ENCODE measurements at regions not wholly inside any gene's neighbourhood (a gene's known extent, or its start where the extent isn't known, plus 50 kb on each side); places are given as distances from the start of the nearest gene placed in this dataset.
"Not testable (repeated sequence)": the region's sequence is repeated elsewhere in the genome, so short reads cannot be mapped to it uniquely, and the experiment has no call there.

- DNase-seq = no peak
- H3K4me3 ChIP-seq (ENCODE audit: low read length) = no peak overlapping the region
- H3K4me1 ChIP-seq (ENCODE audit: control insufficient read depth, insufficient read depth, low read length) = no peaks in the 10 kb centered on the region
- H3K9me3 ChIP-seq (ENCODE audit: control insufficient read depth, low read depth, low read length) = no peaks in the 10 kb centered on the region
- H3K27ac ChIP-seq (ENCODE audit: low read length) = no peak overlapping the region
- H3K27me3 ChIP-seq (ENCODE audit: control insufficient read depth, insufficient read depth, low read length) = peaks cover 2% of the 10 kb centered on the region
- no CpG with 5 or more reads among the region's 3 CpGs for WGBS (ENCODE audit: insufficient coverage, low lambda C conversion rate)
- H3K36me3 ChIP-seq (ENCODE audit: control insufficient read depth, insufficient read depth, low read length) = no peaks in the 10 kb centered on the region
Measured at GRCh38 chr11:11722861-11723260, 101.1 kb upstream of the GALNT18 start.

GRCh38 chr11:11722246-11722645 is 100.4 kb upstream of the GALNT18 start:
- Histone ChIP-seq H3K4me3 (ENCODE audit: low read length) (no peak overlapping the region), H3K4me1 (ENCODE audit: control insufficient read depth, insufficient read depth, low read length) (no peaks in the 10 kb centered on the region), H3K9me3 (ENCODE audit: control insufficient read depth, low read depth, low read length) (no peaks in the 10 kb centered on the region), H3K27me3 (ENCODE audit: control insufficient read depth, insufficient read depth, low read length) (peaks cover 2% of the 10 kb centered on the region), H3K36me3 (ENCODE audit: control insufficient read depth, insufficient read depth, low read length) (no peaks in the 10 kb centered on the region), H3K27ac (ENCODE audit: low read length) (no peak overlapping the region)
- DNase-seq = no peak
- WGBS (ENCODE audit: insufficient coverage, low lambda C conversion rate) = no CpG with 5 or more reads among the region's 3 CpGs

GRCh38 chr11:11718511-11718910 is 96.7 kb upstream of the GALNT18 start:
- H3K4me3 ChIP-seq (ENCODE audit: low read length) = no peak overlapping the region
- no peak for DNase-seq
- no peaks in the 10 kb centered on the region for H3K4me1 ChIP-seq (ENCODE audit: control insufficient read depth, insufficient read depth, low read length)
- no peaks in the 10 kb centered on the region for H3K27me3 ChIP-seq (ENCODE audit: control insufficient read depth, insufficient read depth, low read length)
- peaks cover 5% of the 10 kb centered on the region for H3K9me3 ChIP-seq (ENCODE audit: control insufficient read depth, low read depth, low read length)
- H3K27ac ChIP-seq (ENCODE audit: low read length) = no peak overlapping the region
- no peaks in the 10 kb centered on the region for H3K36me3 ChIP-seq (ENCODE audit: control insufficient read depth, insufficient read depth, low read length)
- WGBS (ENCODE audit: insufficient coverage, low lambda C conversion rate) = 79% methylated on average over 2 of the region's 3 CpGs

- no CpG with 5 or more reads among the region's 15 CpGs for WGBS (ENCODE audit: insufficient coverage, low lambda C conversion rate)
- Histone ChIP-seq H3K27me3 (ENCODE audit: control insufficient read depth, insufficient read depth, low read length) (no peaks in the 10 kb centered on the region), H3K9me3 (ENCODE audit: control insufficient read depth, low read depth, low read length) (peaks cover 5% of the 10 kb centered on the region), H3K27ac (ENCODE audit: low read length) (no peak overlapping the region), H3K36me3 (ENCODE audit: control insufficient read depth, insufficient read depth, low read length) (no peaks in the 10 kb centered on the region), H3K4me1 (ENCODE audit: control insufficient read depth, insufficient read depth, low read length) (no peaks in the 10 kb centered on the region), H3K4me3 (ENCODE audit: low read length) (no peak overlapping the region)
- no peak for DNase-seq
Measured at GRCh38 chr11:11717064-11717725, 95.4 kb upstream of the GALNT18 start.

- not testable (repeated sequence) for H3K36me3 ChIP-seq (ENCODE audit: control insufficient read depth, insufficient read depth, low read length)
- no CpG with 5 or more reads among the region's 1 CpG for WGBS (ENCODE audit: insufficient coverage, low lambda C conversion rate)
Measured at GRCh38 chr11:11715075-11715474, 93.3 kb upstream of the GALNT18 start.

GRCh38 chr11:11710556-11710955 is 88.8 kb upstream of the GALNT18 start:
- H3K4me1 ChIP-seq (ENCODE audit: control insufficient read depth, insufficient read depth, low read length) = no peaks in the 10 kb centered on the region
- no CpG with 5 or more reads among the region's 4 CpGs for WGBS (ENCODE audit: insufficient coverage, low lambda C conversion rate)
- no peak overlapping the region for H3K4me3 ChIP-seq (ENCODE audit: low read length)
- H3K27ac ChIP-seq (ENCODE audit: low read length) = no peak overlapping the region
- peaks cover 3% of the 10 kb centered on the region for H3K27me3 ChIP-seq (ENCODE audit: control insufficient read depth, insufficient read depth, low read length)
- DNase-seq = no peak
- H3K9me3 ChIP-seq (ENCODE audit: control insufficient read depth, low read depth, low read length) = no peaks in the 10 kb centered on the region
- no peaks in the 10 kb centered on the region for H3K36me3 ChIP-seq (ENCODE audit: control insufficient read depth, insufficient read depth, low read length)

More at GRCh38 chr11:11715075-11715474, 93.3 kb upstream of the GALNT18 start:
- not testable (repeated sequence) for H3K4me1 ChIP-seq (ENCODE audit: control insufficient read depth, insufficient read depth, low read length); H3K4me3 ChIP-seq (ENCODE audit: low read length); H3K27ac ChIP-seq (ENCODE audit: low read length); H3K27me3 ChIP-seq (ENCODE audit: control insufficient read depth, insufficient read depth, low read length); H3K9me3 ChIP-seq (ENCODE audit: control insufficient read depth, low read depth, low read length); DNase-seq

GRCh38 chr11:11709447-11710239 is 87.8 kb upstream of the GALNT18 start:
- no peak overlapping the region for H3K27ac ChIP-seq (ENCODE audit: low read length)
- H3K4me3 ChIP-seq (ENCODE audit: low read length) = no peak overlapping the region
- H3K4me1 ChIP-seq (ENCODE audit: control insufficient read depth, insufficient read depth, low read length) = no peaks in the 10 kb centered on the region
- no peaks in the 10 kb centered on the region for H3K9me3 ChIP-seq (ENCODE audit: control insufficient read depth, low read depth, low read length)
- H3K36me3 ChIP-seq (ENCODE audit: control insufficient read depth, insufficient read depth, low read length) = no peaks in the 10 kb centered on the region
- WGBS (ENCODE audit: insufficient coverage, low lambda C conversion rate) = no CpG with 5 or more reads among the region's 7 CpGs
- no peak for DNase-seq
- peaks cover 6% of the 10 kb centered on the region for H3K27me3 ChIP-seq (ENCODE audit: control insufficient read depth, insufficient read depth, low read length)

- Histone ChIP-seq H3K27ac (ENCODE audit: low read length) (no peak overlapping the region), H3K9me3 (ENCODE audit: control insufficient read depth, low read depth, low read length) (no peaks in the 10 kb centered on the region), H3K4me1 (ENCODE audit: control insufficient read depth, insufficient read depth, low read length) (no peaks in the 10 kb centered on the region), H3K4me3 (ENCODE audit: low read length) (no peak overlapping the region), H3K27me3 (ENCODE audit: control insufficient read depth, insufficient read depth, low read length) (peaks cover 6% of the 10 kb centered on the region), H3K36me3 (ENCODE audit: control insufficient read depth, insufficient read depth, low read length) (no peaks in the 10 kb centered on the region)
- 83% methylated on average over 1 of the region's 1 CpG for WGBS (ENCODE audit: insufficient coverage, low lambda C conversion rate)
- no peak for DNase-seq
Measured at GRCh38 chr11:11708256-11708655, 86.5 kb upstream of the GALNT18 start.

GRCh38 chr11:11706028-11706427 is 84.2 kb upstream of the GALNT18 start:
- Histone ChIP-seq H3K4me3 (ENCODE audit: low read length) (no peak overlapping the region), H3K27me3 (ENCODE audit: control insufficient read depth, insufficient read depth, low read length) (peaks cover 6% of the 10 kb centered on the region), H3K4me1 (ENCODE audit: control insufficient read depth, insufficient read depth, low read length) (no peaks in the 10 kb centered on the region), H3K36me3 (ENCODE audit: control insufficient read depth, insufficient read depth, low read length) (no peaks in the 10 kb centered on the region), H3K27ac (ENCODE audit: low read length) (no peak overlapping the region), H3K9me3 (ENCODE audit: control insufficient read depth, low read depth, low read length) (no peaks in the 10 kb centered on the region)
- WGBS (ENCODE audit: insufficient coverage, low lambda C conversion rate) = no CpG with 5 or more reads among the region's 4 CpGs
- DNase-seq = no peak

GRCh38 chr11:11703885-11704284 is 82.1 kb upstream of the GALNT18 start:
- Histone ChIP-seq H3K27me3 (ENCODE audit: control insufficient read depth, insufficient read depth, low read length) (peaks cover 3% of the 10 kb centered on the region), H3K27ac (ENCODE audit: low read length) (no peak overlapping the region), H3K4me1 (ENCODE audit: control insufficient read depth, insufficient read depth, low read length) (no peaks in the 10 kb centered on the region), H3K9me3 (ENCODE audit: control insufficient read depth, low read depth, low read length) (no peaks in the 10 kb centered on the region), H3K4me3 (ENCODE audit: low read length) (no peak overlapping the region), H3K36me3 (ENCODE audit: control insufficient read depth, insufficient read depth, low read length) (no peaks in the 10 kb centered on the region)
- WGBS (ENCODE audit: insufficient coverage, low lambda C conversion rate) = no CpG with 5 or more reads among the region's 1 CpG
- DNase-seq = no peak
